SW 1271 (cell line): ENCODE measurements at regions not wholly inside any gene's neighbourhood (a gene's known extent, or its start where the extent isn't known, plus 50 kb on each side); places are given as distances from the start of the nearest gene placed in this dataset.

Experiments used
- DNase-seq, 2 experiments: peaks; one replicate each; lab custom pipeline; 2025; lab: John Stamatoyannopoulos, UW

DNA sequence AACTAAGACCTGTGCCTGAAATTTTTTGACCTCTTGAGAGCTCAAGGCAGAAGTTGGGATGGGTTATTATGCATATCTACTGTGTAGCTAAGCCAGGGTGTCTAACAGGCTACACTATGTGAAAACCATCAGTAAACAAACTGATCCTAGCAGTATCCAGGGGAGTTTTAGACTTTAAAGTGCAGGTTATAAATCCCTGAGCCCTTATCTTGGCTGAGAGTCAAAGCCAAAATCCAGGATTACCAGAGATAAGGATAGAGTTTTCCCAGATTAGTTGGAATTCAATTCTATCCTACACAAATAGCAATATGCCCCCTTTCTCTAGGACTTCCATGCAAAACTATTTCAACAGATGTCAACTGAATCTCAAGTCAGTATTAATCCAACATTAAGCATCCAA lies 1229.7 kb downstream of the GRIK2 start:
- DNase-seq, result no peak

DNA sequence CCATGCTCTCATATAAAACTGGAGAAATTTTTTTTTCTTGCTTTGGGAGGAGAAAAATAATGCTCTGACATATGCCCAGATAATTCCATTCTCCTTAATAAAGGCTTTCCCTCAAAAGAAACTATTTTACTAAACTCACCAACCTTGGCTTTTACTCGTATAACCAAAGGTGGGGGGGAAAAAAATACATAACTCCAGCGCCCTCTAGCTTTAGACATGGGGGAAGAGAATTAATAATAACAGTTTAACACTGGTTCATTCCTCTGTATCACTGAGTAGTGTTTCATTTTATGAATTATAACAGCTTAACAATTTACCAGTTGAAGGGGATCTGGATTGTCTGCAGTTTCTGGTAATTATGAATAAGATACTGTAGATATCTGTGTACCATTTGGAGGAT lies 1226.1 kb downstream of the GRIK2 start:
- DNase-seq, result peak in 1 of 2 experiments; percentile 17

DNA sequence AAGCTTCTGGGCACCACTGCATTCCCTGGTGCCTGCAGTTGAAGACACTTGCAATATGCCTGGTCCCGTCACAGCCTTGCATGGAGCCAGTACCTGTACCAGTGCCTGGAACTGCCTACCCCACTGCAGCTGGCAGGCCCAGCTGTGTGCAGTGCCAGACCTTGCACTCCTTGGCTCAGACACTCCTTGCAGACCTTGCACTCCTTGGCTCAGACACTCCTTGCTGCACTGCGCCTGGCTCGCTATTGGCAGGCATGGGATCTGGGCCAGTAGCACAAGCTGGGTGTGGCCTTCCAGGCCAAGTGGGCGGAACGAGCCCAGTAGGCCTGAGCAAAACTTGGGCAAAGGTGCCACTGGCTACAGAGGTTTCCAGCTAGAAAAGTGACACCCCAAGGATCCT lies 1189.1 kb downstream of the GRIK2 start:
- DNase-seq, result no peak

DNA sequence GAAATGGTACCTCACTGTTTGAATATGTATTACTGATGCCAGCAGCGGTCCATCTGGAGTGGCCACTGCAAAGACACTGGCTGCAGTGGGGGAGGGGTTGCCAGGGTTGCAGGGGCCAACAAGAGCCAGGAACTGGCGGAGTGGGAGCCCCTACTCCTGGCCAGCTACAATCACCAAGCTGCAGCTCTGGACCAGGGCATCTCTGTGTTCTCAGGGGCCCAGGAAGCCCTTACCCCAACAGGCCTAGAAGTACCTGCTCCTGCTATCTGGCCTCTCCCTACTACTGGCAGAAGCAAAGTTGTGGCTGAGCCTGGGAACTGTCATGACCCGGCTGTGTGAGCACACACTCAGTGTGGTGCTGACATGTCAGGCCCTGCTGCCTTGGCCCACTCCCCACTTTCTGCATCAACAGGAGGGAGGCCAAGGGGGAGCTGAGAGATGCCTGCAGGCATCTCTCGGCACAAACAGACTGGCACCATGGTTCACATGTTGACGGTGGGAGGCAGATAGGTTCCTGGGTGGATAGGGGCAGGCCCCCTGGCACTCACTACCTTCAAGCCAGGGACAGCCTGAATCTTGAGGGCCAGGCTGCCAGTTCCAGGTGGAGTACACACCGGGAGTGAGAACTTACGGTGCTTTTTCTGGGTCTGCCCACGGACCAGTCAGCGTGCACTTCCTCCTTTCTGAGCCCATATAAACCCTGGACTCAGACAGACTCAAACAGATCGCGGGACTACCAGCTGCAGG lies 1188.0 kb downstream of the GRIK2 start:
- no peak for DNase-seq

DNA sequence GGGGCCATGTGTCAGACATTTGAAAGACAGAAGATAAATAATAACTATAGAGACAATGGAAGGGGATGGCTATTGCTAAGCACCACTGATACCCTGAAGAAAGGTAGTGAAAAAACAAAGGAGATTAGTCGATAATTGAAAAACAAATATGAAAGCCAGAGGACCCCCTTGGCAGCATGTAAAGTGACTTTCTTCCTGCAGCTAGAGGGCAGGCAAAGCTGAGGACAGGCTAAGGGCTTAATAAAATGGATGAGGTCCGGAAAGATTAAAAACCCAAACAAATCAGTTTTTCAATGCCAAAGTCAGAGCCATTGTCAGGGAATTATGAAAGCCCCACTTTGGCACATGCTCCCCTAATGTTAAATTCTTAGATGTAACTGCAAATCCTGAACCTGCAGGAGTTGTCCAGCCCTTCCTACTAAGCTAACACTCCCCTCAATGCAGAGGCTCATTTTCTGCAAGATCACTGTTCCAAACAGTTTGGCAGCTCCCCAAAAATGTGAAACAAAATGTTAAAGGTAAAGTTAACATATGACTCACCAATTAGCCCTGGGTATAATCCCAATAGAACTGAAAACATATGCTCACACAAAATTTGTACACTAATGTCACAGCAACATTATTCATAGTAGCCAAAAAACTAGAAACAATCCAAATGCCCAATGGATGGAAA lies 1177.9 kb downstream of the GRIK2 start:
- no peak for DNase-seq

DNA sequence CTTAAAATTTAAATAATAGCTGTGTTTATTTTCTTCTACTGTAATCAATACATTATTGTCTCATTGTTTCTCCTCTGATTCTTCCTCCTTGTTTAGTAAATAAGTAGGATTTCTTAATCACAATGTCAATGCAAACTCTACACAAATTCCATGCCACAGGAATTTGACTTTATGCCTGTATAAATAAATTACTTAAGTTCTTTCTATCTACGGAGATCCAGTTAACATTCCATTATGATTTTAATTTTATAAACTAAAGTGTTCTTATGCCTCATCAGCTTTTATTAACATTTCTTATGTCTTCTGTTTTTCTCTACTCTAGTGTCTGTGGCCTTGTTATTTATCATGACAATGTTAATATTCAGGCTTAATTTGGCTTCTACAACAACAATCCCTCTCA lies 1169.2 kb downstream of the GRIK2 start:
- no peak for DNase-seq

DNA sequence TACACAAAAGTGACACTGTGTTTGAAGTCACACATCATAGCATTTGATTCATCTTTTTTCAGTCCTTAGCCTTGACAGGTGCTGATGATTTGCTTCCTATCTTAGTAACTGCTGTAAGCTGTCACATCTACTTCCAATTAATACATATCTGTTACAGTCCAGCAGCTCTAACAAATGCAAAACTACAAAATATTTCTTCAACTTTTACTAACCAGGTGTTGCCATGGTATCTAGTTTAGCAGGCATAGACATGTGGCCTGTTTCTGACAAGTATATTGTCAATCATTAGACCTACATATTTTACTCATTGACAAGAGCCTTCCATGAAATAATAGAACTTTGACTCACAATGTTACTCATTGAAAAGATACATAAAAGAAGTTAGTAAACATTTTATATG lies 1159.7 kb downstream of the GRIK2 start:
- no peak for DNase-seq

DNA sequence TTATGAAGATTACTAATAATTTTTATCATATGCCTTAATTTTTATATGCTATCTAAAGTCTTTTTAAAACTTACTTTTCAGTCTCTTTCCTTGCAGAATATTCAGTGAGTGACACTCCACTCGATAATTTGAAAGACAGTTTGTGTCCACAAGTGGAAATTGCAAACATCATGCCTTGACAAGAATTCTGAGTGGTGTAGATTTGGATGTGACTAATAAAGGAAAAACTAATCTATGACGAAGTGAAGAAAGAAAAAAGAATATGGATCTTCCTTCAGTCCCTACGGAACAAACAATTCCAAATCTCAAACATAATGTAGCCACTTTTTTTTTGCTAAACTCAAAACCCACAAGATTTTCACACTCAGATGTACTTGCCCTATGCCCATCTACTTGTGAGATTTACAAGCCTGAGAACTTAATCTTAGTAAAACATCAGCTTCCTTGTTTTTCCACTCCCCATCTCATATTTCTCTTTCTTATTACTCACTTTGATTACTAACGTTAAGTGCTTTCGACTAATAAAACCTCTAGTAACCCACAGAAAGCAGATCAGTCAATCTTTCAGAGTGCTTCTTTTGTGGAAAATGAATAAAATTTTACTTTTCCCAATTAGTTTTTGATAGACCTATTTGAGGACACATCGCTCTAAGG lies 1155.8 kb downstream of the GRIK2 start:
- no peak for DNase-seq

DNA sequence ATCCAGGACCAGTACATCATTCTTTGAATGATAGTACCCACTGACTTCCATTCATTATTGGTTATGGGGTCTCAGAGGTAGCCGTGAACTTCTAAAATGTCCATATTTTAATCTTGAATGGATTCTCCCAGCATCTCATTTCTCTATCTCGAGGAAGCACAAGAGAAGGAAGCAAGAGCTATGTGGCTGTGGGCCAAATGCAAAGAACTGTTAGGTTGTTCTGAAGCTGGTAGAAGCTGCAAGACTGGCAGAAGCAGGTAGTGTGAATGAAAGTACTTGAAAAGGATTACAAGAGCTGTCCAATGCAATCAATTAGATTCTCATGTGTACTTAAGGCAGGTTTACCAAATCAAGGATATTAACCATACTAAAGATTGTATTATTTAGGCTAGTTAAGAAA lies 1131.8 kb downstream of the GRIK2 start:
- DNase-seq, result no peak

DNA sequence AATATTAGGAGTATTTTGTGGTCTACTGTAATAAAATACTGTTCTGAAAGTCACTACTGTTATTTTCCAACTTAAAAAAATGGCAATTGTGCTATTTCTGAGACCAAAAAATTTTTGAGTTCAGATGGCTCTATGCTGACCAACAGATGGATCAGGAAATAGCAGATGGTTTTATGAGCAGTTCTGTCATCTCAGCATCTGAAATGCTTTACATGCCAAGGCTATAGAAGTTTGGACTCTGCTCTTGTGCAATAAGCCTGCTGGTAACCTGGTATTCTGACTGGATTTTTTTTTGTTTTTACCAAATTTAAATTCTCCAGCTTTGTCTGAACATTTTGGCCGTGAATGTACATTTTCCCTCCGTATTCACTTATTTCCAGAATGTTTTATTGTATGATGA lies 1127.5 kb downstream of the GRIK2 start:
- DNase-seq, result no peak

DNA sequence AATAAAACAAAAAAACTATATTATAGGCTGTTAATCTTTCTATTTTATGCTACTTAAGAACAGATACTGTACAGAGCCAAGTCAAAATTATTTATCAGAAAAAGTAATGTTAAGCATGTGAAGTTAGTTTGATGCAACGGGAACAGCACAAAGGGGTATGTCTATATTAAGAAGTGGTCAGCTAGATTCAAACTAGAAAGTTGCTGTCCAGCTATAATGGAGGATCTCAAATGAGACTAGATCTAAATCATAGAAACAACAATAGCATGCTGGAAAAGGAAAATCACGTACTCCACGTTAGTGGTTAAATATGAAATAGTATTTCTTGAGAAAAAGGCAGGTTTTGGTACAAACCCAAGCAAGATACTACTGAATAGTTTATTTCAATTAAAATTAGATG lies 1124.0 kb downstream of the GRIK2 start:
- DNase-seq, result no peak

DNA sequence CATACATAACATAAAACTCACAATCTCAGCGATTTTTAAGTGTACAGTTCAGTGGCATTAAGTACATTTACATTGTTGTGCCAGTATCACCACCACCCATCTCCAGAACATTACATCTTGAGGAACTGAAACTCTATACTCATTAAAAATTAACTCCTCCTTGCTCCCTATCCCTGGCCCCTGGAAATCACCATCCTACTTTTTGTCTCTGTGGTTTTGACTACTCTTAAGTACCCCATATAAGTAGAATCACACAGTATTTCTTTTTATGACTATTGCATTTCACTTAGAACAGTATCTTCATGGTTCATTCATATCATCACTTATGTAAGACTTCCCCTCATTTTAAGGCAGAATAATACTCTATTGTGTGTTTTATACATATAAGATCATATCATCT lies 1108.1 kb downstream of the GRIK2 start:
- no peak for DNase-seq

DNA sequence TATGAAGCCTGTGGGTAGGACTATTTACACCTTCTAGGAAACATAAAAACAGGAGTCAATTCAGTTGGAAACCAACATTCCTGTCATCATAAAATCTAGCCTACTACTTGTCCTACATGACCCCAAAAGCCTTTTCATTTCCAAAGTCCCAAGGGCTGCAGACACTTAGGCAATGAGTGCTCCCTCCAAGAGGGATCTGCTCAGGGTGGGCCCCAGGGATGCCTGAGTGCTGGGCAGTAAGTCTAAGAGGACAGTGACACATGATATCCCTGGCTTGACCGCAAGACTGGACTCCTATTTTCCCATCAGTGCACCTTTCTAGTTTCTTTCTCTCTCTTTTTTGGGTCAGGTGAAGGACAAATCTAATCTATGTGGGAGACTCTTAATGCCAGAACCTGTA lies 1101.3 kb downstream of the GRIK2 start:
- no peak for DNase-seq

DNA sequence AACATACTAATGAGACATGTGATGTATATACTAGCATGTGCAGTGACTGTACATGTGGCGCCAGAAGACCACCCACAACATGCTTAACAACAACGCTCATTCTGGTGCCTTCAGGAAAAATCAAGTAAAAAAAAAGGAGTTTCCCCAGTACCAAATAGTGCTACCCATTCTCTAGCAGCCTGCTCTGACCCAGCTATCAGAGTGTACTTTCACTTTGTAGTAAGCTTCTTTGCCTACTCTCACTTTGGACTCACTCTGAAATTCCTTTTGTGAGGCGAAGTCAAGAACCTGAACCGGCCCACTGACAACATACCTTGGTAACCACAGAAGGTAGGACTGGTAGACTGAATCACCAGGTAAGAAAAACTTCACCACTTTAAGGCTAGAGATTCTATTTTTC lies 1100.0 kb downstream of the GRIK2 start:
- DNase-seq, result no peak

DNA sequence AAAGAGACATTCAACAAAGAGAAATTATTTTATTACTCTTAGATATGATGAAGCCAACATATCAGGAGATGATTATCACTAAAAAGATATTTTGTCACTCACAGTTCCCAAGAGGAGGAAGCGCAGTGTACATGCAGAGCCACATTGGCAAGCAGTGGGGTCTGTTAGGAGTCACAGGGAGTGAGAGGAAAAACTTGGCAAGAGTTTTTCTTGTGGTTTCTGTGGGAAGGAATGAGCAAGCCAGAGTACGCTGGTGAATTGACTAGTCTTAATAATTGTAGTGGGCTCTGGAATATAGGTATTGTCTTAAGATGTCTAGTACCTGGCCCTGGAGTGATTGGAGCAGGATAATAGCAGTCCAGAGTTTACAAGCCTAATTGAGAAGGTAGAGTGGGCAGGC lies 1095.2 kb downstream of the GRIK2 start:
- DNase-seq, result no peak

DNA sequence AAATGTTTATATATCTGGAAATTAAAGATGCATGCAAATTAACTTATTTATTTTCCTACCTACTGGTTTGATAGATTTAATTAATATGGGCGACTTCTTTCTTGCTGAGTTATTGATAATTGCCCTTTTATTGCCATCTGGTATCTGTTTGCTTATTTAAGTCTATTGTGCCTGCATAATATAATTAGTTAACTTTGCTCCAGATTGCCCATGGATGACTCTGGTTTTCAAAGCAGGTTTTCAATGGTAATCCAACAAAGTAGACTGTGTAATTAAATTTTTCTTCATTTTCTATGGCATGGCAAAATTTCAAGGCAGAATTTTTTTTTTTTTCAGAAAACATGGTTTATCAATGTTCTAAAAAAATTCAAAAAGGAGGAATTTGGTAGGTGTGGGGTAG lies 1092.0 kb downstream of the GRIK2 start:
- DNase-seq, result no peak

DNA sequence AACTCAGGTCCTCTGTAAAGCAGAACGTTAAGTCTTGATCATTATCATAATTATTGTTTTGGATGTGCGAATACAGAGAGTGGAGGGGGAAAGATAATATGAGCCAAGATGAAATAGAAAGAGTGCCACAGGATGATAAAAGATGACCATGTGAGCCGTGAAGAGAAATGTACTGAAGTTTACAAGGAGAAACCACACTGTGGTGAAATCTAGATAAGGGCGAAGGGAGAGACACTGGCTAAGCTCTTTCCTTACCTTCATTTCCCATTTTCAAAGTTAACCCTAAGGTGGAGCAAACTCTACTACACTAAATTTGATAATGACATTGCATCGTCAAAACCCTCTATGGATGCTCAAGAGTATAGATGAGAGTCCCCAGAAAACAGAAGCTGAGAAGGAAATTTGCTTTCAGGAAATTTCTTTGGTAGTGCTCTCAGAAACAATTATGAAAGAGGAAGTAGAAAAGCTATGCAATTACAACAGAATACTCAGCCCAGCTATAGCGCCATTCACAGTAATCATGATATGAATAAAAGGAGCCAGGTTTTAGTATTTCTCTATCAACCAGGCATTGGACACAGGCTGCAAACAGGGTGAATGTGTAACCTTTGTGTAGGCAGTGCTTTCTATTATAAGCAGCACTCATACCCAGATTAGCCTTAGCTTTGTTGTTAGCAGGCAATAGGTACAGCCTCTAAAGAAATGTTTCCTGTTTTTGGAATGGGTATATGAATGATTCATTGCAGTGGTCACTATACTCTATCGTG lies 1080.7 kb downstream of the GRIK2 start:
- DNase-seq, result no peak

DNA sequence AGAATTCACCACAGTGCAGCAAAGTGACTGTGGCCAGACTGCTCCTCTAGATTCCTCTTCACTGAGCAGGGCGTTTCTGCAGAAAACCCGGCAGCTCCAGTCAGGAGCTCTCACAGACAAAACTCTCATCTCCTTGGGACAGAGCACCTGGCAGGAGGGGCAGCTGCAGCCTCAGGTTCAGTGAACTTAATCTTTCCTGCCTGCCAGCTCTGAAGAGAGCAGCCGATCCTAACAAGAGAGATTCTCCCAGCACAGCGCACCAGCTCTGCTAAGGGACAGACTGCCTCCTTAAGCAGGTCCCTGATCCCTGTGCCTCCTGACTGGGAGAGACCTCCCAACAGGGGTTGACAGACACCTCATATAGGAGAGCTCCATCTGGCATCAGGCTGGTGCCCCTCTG lies 1065.5 kb downstream of the GRIK2 start:
- no peak for DNase-seq

DNA sequence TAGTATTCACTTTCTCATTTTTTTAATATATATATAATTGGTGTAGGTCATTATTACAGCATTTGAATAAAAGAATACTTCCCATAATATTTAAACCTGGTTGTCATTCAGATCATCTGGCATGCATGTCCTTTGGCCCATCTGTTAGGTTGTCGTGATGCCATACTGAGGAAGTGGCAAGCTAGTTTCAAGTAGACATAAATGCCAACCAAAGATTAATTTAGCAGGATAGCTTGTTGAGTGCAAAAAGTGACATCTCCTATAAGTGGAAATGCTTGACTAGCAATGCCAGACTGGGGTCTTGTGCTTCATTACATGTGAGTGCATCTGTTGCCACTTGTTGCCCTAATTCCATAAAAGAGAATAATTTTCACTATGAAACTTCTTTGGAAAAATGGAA lies 1044.7 kb downstream of the GRIK2 start:
- no peak for DNase-seq

DNA sequence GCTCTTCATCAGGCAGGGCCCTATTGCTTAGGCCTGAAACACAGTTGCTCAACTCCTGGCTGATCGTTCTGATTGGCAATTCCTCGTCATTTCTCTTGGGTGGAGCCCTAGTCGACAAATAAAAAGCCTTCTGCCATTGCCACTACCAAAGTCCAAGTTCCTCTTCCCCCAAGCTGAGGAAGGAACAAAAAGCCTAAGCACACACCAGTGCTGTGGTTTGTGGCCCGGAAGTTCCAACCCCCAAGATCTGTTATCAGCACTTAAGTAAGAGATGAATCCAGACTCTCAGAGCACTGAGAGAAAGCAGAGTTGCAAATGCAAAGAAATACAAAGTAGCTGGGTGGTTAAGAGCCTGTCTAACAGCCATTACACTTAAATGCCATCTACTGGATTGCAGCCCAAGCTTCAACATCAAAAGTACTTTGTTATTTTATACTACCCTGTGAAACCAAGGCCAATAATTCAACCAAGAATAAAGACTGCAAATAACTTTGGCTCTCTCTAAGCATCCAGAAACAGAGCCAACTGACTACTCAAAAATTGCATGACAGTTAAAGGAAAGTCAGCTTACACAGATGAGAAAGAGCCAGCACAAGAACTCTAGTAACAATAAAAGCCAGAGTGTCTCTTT lies 1024.0 kb downstream of the GRIK2 start:
- DNase-seq, result no peak

DNA sequence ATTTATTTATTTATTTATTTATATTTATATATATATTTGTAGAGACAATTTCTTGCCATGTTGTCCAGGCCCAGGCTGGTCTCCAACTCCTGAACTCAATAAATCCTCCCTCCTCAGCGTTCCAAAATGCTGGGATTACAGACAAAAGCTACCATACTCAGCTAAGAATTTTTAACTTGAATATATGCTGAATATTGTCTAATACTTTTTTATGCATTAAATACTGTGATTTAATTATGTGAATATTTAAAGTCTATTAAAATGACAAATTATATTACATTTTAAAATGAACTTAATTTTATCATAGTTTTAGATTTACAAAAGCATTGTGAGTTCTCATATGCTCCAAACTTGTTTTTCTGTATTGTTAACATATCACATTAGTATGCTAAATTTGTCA lies 1022.4 kb downstream of the GRIK2 start:
- DNase-seq, result no peak

DNA sequence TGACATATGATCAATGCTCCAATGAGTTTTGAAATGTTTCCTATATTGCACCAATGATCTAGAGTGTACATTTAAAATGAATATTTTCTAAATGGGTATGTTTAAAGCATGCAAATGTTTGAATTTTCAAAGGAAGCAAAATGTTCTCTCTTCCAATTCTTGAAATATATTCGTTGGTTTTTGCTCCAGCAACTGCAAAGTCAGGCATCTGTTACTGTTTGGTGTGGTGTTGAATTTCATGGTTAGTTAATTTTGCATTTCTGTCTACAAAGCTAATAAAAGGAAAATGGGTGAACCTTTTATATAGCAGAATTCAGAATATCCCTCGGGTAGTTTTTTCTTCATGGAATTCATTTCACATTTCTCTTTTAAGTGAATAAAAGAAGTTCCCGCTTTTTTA lies 1018.3 kb downstream of the GRIK2 start:
- DNase-seq, result no peak
